ENCODE measurements at regions not wholly inside any gene's neighbourhood (a gene's known extent, or its start where the extent isn't known, plus 50 kb on each side); places are given as distances from the start of the nearest gene placed in this dataset.

DNA sequence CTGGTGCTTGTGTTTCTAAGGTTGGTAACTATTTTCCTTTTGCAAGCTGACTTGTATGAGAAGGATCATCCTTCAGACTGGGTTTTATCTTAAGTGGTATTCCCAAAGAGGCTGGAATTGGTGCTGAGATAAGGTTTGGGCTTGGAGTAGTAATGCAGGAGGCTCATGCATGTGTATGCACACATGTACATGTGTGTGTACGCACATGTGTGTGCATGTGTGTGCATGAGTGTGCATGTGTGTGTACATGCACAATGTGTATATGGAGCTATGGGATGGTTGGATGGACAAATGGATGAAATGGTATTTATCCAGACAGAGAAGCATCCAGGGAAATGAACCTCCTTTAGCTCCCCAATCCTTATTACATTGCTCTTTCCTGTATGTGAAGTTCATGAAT is 142.6 kb downstream of the CARTPT start:
- intact Hi-C loops (cut with DNase I) = no loop called here
- no peak for DNase-seq (ENCODE audit: low spot score)

DNA sequence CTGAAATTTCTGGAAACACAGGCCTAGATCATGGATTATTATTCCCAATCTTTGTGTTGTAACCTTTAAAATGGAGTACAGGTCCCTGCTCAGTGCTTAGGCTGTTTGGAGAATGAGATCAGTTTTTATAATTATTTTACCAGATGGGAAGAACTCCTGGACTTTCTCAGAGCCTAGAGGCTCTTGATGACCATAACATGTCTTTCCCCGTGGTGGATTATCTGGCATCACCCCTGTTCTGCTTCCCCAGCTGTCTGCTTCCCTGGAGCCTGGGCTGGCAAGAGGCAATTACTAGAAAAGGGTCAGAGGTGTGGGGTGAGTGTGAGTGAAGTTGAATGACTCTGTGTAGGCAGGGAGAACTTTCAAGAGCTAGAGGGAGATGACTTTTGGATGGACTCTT is 143.0 kb downstream of the CARTPT start:
- DNase-seq (ENCODE audit: low spot score) = no peak
- intact Hi-C loops (cut with DNase I) = no loop called here

DNA sequence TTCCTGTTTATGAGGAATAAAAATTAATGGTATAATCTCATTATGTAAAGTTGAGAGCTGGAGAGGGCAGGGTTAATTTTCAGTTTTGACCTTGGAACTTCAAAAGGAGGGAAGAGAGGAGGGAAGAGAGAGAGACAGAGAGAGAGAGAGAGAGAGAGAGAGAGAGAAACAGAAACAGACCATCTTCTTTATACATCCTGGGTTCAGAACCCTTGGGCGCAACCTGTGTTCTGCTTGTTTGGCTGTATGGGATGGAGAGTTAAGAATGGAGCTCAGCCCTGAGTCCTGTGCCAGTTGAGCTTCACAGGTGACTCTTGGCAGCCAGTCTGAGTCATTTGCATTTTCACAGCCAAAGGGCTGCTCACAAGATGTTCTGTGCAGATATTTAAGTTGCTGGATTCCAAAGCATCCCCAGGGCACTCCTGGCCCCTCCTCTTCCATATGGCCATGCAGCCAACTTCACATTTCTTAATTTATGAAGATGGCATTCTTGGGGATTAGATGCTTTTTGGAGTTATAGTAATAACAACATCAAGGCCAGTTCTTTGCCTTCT is 143.5 kb downstream of the CARTPT start:
- intact Hi-C loops (cut with DNase I) = no loop called here
- no peak for DNase-seq (ENCODE audit: low spot score)

GRCh38 chr5:71864730-71865601 is 145.9 kb downstream of the CARTPT start:
- no peak for DNase-seq (ENCODE audit: low spot score)
- intact Hi-C loops (cut with DNase I) = no loop called here

DNA sequence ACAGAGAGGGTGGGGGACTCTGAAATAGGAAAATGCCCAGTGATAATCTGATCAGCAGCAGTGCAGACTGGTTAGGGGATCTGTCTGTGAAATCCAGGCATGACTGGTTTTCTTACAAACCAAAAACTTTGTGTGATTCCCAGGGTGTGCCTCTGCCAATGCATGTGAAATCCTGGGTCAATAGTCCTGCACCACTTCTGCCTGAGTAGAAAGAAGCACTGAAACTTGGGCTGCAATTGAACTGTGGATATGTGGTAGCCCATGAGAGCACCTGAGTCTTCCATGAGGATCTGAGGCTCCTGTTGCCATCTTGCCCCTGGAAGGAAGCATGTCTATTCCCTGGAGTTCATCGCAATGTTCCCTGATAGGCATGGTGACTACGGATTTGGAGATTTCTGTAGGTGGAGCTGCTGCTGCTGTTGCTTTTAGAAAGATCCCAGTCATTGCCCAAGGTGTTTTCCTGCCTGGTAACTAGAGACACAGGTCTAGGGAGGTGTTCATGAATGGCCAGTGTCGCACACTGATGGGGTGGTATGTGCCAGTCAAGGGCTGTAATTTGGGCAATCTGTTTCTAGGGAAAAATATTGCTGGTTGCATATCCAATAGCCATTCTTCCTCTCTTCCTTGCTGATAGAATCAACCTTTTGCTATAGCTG is 146.7 kb downstream of the CARTPT start:
- intact Hi-C loops (cut with DNase I) = no loop called here
- no peak for DNase-seq (ENCODE audit: low spot score)

DNA sequence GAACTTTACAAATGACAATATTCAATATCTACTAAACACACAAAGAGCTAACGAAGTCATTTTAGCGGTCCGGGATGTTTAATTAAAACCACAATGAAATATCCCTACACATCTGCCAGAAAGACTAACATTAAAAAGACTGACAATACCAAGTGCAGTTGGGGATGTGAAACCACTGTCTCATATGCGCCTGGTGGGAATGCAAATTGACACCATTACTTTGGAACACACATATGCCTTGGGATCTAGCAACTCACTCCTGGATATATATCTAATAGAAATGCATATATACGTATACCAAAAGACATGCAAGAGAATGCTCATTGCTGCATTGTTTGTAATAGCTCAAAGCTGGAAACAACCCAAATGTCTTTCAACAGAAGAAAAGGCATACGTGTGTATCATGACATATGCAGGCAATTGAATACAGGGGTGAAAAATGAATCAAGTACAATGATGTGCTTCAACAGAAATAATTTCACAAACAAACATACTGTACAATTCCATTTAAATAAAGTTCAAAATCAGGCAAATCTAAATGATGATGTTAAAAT is 153.3 kb downstream of the CARTPT start:
- intact Hi-C loops (cut with DNase I) = no loop called here

GRCh38 chr5:71873191-71873591 is 154.1 kb downstream of the CARTPT start:
- intact Hi-C loops (cut with DNase I) = no loop called here
- DNase-seq (ENCODE audit: low spot score) = no peak

More for the DNA sequence above, 153.3 kb downstream of the CARTPT start:
- no peak for DNase-seq (ENCODE audit: low spot score)

DNA sequence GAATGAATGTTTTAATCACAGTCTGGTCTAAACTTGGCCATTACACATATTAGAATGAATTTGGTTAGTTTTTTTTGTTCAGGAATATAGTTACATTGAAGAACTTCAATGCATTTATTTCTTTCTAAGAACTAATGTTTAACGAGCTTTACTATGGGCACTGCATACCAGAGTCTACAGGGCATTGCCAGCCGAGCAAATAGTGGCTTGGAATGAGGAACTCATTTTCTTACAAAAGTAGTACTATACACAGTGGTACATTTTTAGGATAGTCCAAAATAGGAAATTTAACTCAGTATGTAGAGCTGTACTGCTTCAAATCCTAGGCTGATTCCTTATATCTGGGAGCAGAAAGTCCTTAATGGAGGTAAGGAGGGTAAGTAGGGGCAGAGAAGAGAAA is 155.4 kb downstream of the CARTPT start:
- DNase-seq (ENCODE audit: low spot score) = no peak
- intact Hi-C loops (cut with DNase I) = no loop called here

DNA sequence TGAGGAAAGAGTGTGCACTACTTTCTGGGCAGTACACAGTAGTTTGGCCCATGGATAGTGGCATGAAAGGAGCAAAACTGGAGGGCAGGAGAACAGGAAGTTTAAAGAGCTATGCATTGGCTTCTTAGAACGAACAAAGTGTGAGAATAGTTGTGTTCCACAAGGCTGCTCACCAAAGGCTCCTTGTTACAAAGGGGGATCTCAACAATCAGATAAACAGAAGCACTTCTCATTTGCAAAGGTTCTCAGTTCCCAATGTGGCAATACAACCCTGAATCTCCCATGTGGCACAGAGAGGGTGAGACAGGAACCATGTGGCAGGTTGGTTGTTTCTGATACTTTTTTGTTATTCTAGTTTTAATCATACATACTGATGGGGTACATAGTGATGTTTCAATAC is 158.4 kb downstream of the CARTPT start:
- no peak for DNase-seq (ENCODE audit: low spot score)
- intact Hi-C loops (cut with DNase I) = no loop called here

DNA sequence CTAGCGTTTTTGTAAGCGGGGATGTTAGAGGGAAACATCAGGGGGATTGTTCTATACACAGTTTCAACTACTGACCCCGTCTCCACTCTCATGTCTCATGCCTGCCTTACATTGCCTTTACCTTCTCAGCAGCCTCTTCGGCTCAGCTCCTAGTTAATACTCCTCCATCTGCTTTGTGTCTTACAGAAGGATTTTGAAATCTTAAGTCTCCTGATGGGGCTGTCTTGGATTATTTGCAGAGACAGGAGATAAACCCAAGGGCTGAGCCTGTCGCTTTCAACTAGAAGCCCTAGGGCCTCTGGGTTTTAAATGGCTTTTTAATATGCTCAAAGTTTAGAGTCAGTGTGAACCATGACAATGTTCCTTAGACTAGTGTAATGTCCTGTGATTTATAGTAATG is 161.5 kb downstream of the CARTPT start:
- no peak for DNase-seq (ENCODE audit: low spot score)
- intact Hi-C loops (cut with DNase I) = no loop called here

- intact Hi-C loops (cut with DNase I) = no loop called here
- DNase-seq (ENCODE audit: low spot score) = no peak
These were observed 164.0 kb downstream of the CARTPT start for GRCh38 chr5:71882826-71883741.

GRCh38 chr5:71883742-71884103 is 164.6 kb downstream of the CARTPT start:
- intact Hi-C loops (cut with DNase I) = no loop called here
- DNase-seq (ENCODE audit: low spot score) = no peak

- intact Hi-C loops (cut with DNase I) = no loop called here
- DNase-seq (ENCODE audit: low spot score) = no peak
These were observed 165.9 kb downstream of the CARTPT start for GRCh38 chr5:71884926-71885325.

DNA sequence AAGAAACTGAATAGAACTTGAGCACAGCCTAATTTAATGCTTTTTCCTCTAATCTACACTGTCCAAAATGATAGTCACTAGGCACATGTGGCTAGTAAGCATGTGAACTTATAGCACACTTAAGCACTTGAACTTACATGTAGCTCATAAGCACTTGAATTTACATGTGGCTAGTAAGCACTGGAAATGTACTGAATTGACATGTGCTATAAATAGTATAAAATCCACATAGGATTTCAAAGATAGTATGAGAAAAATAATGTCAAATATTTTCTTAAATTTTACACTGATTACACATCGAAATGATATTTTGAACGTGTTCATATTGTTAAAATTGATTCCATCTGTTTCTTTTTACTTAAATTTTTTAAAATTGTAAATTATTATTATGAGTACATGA is 167.3 kb downstream of the CARTPT start:
- DNase-seq (ENCODE audit: low spot score) = no peak
- intact Hi-C loops (cut with DNase I) = no loop called here

- intact Hi-C loops (cut with DNase I) = no loop called here
- DNase-seq (ENCODE audit: low spot score) = no peak
These were observed 168.6 kb downstream of the CARTPT start for GRCh38 chr5:71887680-71888079.

GRCh38 chr5:71891406-71891805 is 172.3 kb downstream of the CARTPT start:
- intact Hi-C loops (cut with DNase I) = no loop called here
- no peak for DNase-seq (ENCODE audit: low spot score)

- DNase-seq (ENCODE audit: low spot score) = no peak
- intact Hi-C loops (cut with DNase I) = no loop called here
These were observed 172.8 kb downstream of the CARTPT start for GRCh38 chr5:71891856-71892255.

DNA sequence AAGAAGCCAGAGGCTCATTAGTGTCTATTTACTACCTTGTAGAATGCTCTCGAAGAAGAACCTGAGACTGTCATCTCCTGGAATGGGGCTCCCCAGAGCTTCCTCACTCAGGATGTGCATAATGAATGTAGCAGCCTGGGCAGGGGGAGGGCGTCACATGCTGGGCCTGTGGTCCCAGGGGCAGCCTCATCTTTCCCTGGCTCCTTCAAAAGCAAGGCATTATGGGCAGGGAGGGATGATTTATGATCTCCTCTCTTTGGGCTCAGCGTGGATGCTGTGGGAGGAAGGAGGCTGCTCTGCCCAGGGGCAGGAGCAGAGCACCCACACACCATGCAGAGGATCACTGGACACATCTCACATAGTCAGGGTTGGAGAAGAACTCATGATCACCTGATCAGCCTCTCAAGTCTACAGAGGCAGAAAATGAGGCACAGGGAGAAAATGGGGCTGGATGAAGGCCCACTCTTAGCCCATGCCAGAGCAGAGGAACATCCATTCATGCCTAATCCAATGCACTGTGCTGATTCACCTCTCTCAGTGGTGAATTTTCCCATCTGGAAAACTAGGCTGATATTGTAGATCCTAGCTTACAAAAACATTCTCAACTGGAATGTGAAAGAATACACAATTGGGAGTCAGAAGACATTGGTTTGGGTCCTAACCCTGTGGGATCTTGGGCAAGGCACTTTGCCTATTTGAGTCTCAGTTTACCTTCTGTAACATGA is 173.7 kb downstream of the CARTPT start:
- no peak for DNase-seq (ENCODE audit: low spot score)
- intact Hi-C loops (cut with DNase I) = no loop called here

- DNase-seq (ENCODE audit: low spot score) = no peak
- intact Hi-C loops (cut with DNase I) = no loop called here
These were observed 174.4 kb downstream of the CARTPT start for GRCh38 chr5:71893451-71893850.

All from cardiac septum (tissue), 1 donor.